Lung (tissue), 11 donors: ENCODE measurements at regions not wholly inside any gene's neighbourhood (a gene's known extent, or its start where the extent isn't known, plus 50 kb on each side); places are given as distances from the start of the nearest gene placed in this dataset.

Experiments
- ATAC-seq: fragments of 200-7000 bp; cut with Tn5 transposase; one replicate; pipeline ENCODE4 v1.9.1; 2020; ENCODE audit warnings: moderate number of reproducible peaks; ENCODE audit not compliant: insufficient read depth, low FRiP score
- DNase-seq, 3 donors: peaks; one replicate each; pipeline ENCODE4 v3.0.0-alpha.2; 2013 to 2017
- H3K27ac ChIP-seq, 2 donors: one replicate each; pipeline ENCODE4 v1.5.1; 2013; ENCODE audit warnings: mild to moderate bottlenecking in 2 of 2, moderate library complexity in 2 of 2, control low read depth in 1 of 2, inconsistent platforms in 1 of 2, low read depth in 1 of 2, low read length in 1 of 2
- H3K27me3 ChIP-seq, 3 donors: one replicate each; pipeline ENCODE4 v1.5.1; 2013; ENCODE audit warnings: low read length in 2 of 3; ENCODE audit not compliant: control insufficient read depth in 3 of 3, insufficient read depth in 3 of 3
- H3K36me3 ChIP-seq, 4 donors: one replicate each; pipeline ENCODE4 v1.5.1; 2013; ENCODE audit warnings: low read length in 4 of 4, mild to moderate bottlenecking in 1 of 4, moderate library complexity in 1 of 4; ENCODE audit not compliant: control insufficient read depth in 4 of 4, insufficient read depth in 4 of 4
- H3K4me1 ChIP-seq, 5 donors: one replicate each; pipeline ENCODE4 v1.5.1; 2013; ENCODE audit warnings: low read length in 5 of 5, mild to moderate bottlenecking in 2 of 5, moderate library complexity in 1 of 5; ENCODE audit not compliant: control insufficient read depth in 5 of 5, insufficient read depth in 5 of 5
- H3K4me3 ChIP-seq: one replicate; pipeline ENCODE4 v1.5.1; 2013; ENCODE audit warnings: mild to moderate bottlenecking, control low read depth, moderate library complexity
- H3K9ac ChIP-seq, 2 donors: one replicate each; pipeline ENCODE4 v1.5.1; 2013; ENCODE audit warnings: low read length in 2 of 2, control low read depth in 1 of 2; ENCODE audit not compliant: insufficient read depth in 1 of 2
- H3K9me3 ChIP-seq, 4 donors: one replicate each; pipeline ENCODE4 v1.5.1; 2013; ENCODE audit warnings: low read length in 3 of 4, mild to moderate bottlenecking in 1 of 4, moderate library complexity in 1 of 4; ENCODE audit not compliant: control insufficient read depth in 4 of 4, insufficient read depth in 3 of 4
- CTCF ChIP-seq: IDR thresholded peaks from 2 replicates; pipeline ENCODE4 v1.5.1; 2012; ENCODE audit warnings: mild to moderate bottlenecking; ENCODE audit errors: control extremely low read depth, extremely low read depth
- whole genome bisulfite sequencing, 2 donors: extraction: QIAGEN DNeasy Blood & Tissue Kit; methylation state at CpG; one replicate each; pipeline ENCODE4 v1.1.7; 2013; 5-methylcytosine and 5-hydroxymethylcytosine counted together
- donor health status: control.
- donor health status: control.
- donor health status: Bipolar disorder and iron deficiency.
- donor health status: healthy.
- donor health status: DM: yes; HTN: yes; CAD: no.

GRCh38 chr14:43411841-43412240, 1095.2 kb downstream of the FSCB start:
- no peaks in the 10 kb centered on the region for H3K36me3 ChIP-seq
- TF ChIP-seq CTCF, result no peak
- no peaks in the 10 kb centered on the region for H3K9me3 ChIP-seq
- peaks cover 0 to 12% (median 0%) of the 10 kb centered on the region in 5 donors for H3K4me1 ChIP-seq
- no peak overlapping the region for H3K4me3 ChIP-seq
- no peak for ATAC-seq
- no peak overlapping the region for H3K9ac ChIP-seq
- no peak overlapping the region for H3K27ac ChIP-seq
- H3K27me3 ChIP-seq, result no peaks in the 10 kb centered on the region
- 61 to 70% methylated on average over 1 of the region's 1 CpG for WGBS, 2 donors
- DNase-seq, result peak in 2 of 3 donors; percentile 85 to 86

- no peak overlapping the region for H3K9ac ChIP-seq
- peaks cover 0 to 12% (median 0%) of the 10 kb centered on the region in 5 donors for H3K4me1 ChIP-seq
- ATAC-seq (no peak), DNase-seq (no peak)
- no peaks in the 10 kb centered on the region for H3K36me3 ChIP-seq
- no peaks in the 10 kb centered on the region for H3K27me3 ChIP-seq
- no peak overlapping the region for H3K27ac ChIP-seq
- no peak overlapping the region for H3K4me3 ChIP-seq
- WGBS, 2 donors, result 64 to 88% methylated on average over 3 of the region's 3 CpGs
- H3K9me3 ChIP-seq, result no peaks in the 10 kb centered on the region
- no peak for TF ChIP-seq CTCF
Observed at GRCh38 chr14:43410631-43411030, 1096.5 kb downstream of the FSCB start.

- H3K27me3 ChIP-seq, result no peaks in the 10 kb centered on the region
- ATAC-seq (no peak), DNase-seq (no peak)
- no peaks in the 10 kb centered on the region for H3K9me3 ChIP-seq
- H3K4me1 ChIP-seq, result peaks cover 0 to 12% (median 0%) of the 10 kb centered on the region in 5 donors
- H3K4me3 ChIP-seq, result no peak overlapping the region
- H3K27ac ChIP-seq, result no peak overlapping the region
- TF ChIP-seq CTCF, result no peak
- no peaks in the 10 kb centered on the region for H3K36me3 ChIP-seq
- no peak overlapping the region for H3K9ac ChIP-seq
Observed at GRCh38 chr14:43408472-43408871, 1098.6 kb downstream of the FSCB start.

- no peak for TF ChIP-seq CTCF
- no peak for DNase-seq
- H3K4me1 ChIP-seq, result peaks cover 0 to 8% (median 0%) of the 10 kb centered on the region in 5 donors
- H3K4me3 ChIP-seq, result no peak overlapping the region
- no peak for ATAC-seq
- no peaks in the 10 kb centered on the region for H3K27me3 ChIP-seq
- no peaks in the 10 kb centered on the region for H3K36me3 ChIP-seq
- H3K9me3 ChIP-seq, result no peaks in the 10 kb centered on the region
- 88 to 92% methylated on average over 1 of the region's 1 CpG for WGBS, 2 donors
- no peak overlapping the region for H3K9ac ChIP-seq
- H3K27ac ChIP-seq, result no peak overlapping the region
Observed at GRCh38 chr14:43407706-43408105, 1099.4 kb downstream of the FSCB start.
